AG09309 (cell line): ENCODE measurements at regions not wholly inside any gene's neighbourhood (a gene's known extent, or its start where the extent isn't known, plus 50 kb on each side); places are given as distances from the start of the nearest gene placed in this dataset.

Source experiments
- DNase-seq: peaks from one replicate; pipeline ENCODE4 v3.0.0-alpha.2; 2010; ENCODE audit warnings: low read depth
- H3K4me3 ChIP-seq: 2 replicates; pipeline ENCODE4 v1.5.1; 2011; ENCODE audit warnings: mild to moderate bottlenecking, low read depth, low read length, moderate library complexity; ENCODE audit not compliant: control insufficient read depth
- CTCF ChIP-seq: IDR thresholded peaks from 2 replicates; pipeline ENCODE4 v1.5.1; 2011; ENCODE audit warnings: mild to moderate bottlenecking, low read depth, low read length, inconsistent platforms; ENCODE audit not compliant: insufficient read depth, control insufficient read depth; ENCODE audit errors: missing control alignments

GRCh38 chr1:60994369-60994768 is 88.0 kb upstream of the NFIA start:
- H3K4me3 ChIP-seq = no peak overlapping the region
- no peak for DNase-seq
- TF ChIP-seq CTCF = no peak

DNA sequence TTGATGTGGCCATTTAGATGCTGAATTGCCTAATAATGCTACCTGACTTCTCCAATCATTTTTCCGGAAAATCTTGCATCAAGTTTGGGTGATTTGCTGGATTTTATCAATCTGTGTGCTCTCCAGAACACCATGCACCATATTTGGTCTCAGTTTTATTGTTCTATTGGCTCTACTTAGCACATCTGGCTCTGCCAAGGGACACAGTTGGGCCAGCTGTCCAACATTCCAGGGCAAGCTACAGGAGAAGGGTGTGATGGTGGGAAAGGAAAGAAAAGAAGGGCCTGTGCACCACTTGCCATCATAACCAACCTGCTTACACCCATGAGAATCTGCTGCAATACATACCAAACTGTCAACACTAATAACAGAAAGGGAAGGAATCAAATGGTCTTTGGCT is 90.2 kb upstream of the NFIA start:
- no peak for DNase-seq
- no peak overlapping the region for H3K4me3 ChIP-seq
- no peak for TF ChIP-seq CTCF

DNA sequence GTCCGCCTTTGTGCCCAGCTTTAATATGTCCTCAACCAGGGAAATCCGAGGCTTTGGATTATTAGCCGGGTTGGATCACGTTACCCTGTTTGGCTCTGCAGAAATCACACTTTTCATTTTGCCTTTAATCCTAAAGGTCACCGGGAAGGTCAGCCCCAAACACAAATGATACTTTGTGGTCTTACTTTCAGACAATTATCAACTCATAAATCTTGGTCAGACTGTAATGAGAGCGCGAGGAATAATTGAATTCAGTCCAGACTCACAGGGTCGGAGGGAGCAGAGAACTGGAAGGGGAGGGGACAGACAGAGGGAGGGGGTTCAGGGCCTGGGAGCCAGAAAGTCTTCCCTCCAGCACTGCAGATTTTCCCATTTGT is 91.7 kb upstream of the NFIA start:
- H3K4me3 ChIP-seq = no peak overlapping the region
- no peak for DNase-seq
- TF ChIP-seq CTCF = no peak

GRCh38 chr1:60989749-60990713 is 92.3 kb upstream of the NFIA start:
- no peak overlapping the region for H3K4me3 ChIP-seq
- no peak for TF ChIP-seq CTCF
- DNase-seq = peak; percentile 86

GRCh38 chr1:60988891-60989290 is 93.5 kb upstream of the NFIA start:
- TF ChIP-seq CTCF = no peak

GRCh38 chr1:60987904-60988303 is 94.5 kb upstream of the NFIA start:
- TF ChIP-seq CTCF = no peak
- H3K4me3 ChIP-seq = no peak overlapping the region
- DNase-seq = no peak

More at GRCh38 chr1:60988891-60989290, 93.5 kb upstream of the NFIA start:
- no peak for DNase-seq
- H3K4me3 ChIP-seq = no peak overlapping the region
